Heart right ventricle (tissue), 16 donors: ENCODE measurements at regions not wholly inside any gene's neighbourhood (a gene's known extent, or its start where the extent isn't known, plus 50 kb on each side); places are given as distances from the start of the nearest gene placed in this dataset.
A peak's percentile ranks its signal among the peaks of the same experiment; 100 is the strongest.

Experiments
- ATAC-seq, 8 donors: fragments of 200-7000 bp; cut with Tn5 transposase; one replicate each; pipeline ENCODE4 v1.9.1; 2020; ENCODE audit warnings: mild to moderate bottlenecking in 8 of 8, moderate library complexity in 8 of 8, moderate number of reproducible peaks in 1 of 8
- DNase-seq, 2 donors: peaks; one replicate each; pipeline ENCODE4 v3.0.0-alpha.2; 2020
- H3K27ac ChIP-seq, 10 donors: fragments of 200-600 bp; sonication (generic) in 2 of 10; one replicate each; pipeline versions ENCODE4 v1.5.0 to v1.8.0; 2020 to 2022; ENCODE audit warnings: mild to moderate bottlenecking in 3 of 10
- H3K27me3 ChIP-seq, 7 donors: fragments of 200-600 bp; one replicate each; pipeline ENCODE4 v1.8.0; 2021 to 2022; ENCODE audit warnings: mild to moderate bottlenecking in 2 of 7
- H3K36me3 ChIP-seq, 9 donors: fragments of 200-600 bp; sonication (generic) in 1 of 9; one replicate each; pipeline versions ENCODE4 v1.5.0 to v1.8.0; 2020 to 2022; ENCODE audit warnings: mild to moderate bottlenecking in 2 of 9
- H3K4me1 ChIP-seq, 9 donors: fragments of 200-600 bp; sonication (generic) in 1 of 9; one replicate each; pipeline versions ENCODE4 v1.5.0 to v1.8.0; 2020 to 2022; ENCODE audit warnings: mild to moderate bottlenecking in 4 of 9
- H3K4me3 ChIP-seq, 10 donors: fragments of 200-600 bp; sonication (generic) in 2 of 10; one replicate each; pipeline versions ENCODE4 v1.5.0 to v1.8.0; 2020 to 2022; ENCODE audit warnings: mild to moderate bottlenecking in 7 of 10, moderate library complexity in 2 of 10
- H3K9me3 ChIP-seq, 11 donors: fragments of 200-600 bp in 10 of 11; sonication (generic) in 2 of 11; one replicate each; pipeline versions ENCODE4 v1.5.0 to v1.8.0; 2013 to 2022; ENCODE audit warnings: mild to moderate bottlenecking in 2 of 11, control low read depth in 1 of 11, moderate library complexity in 1 of 11
- WGBS, 2 donors: extraction: QIAGEN DNeasy Blood & Tissue Kit; methylation state at CpG; one replicate each; pipeline ENCODE4 v1.1.7; 2013; ENCODE audit warnings: inconsistent platforms in 1 of 2; 5-methylcytosine and 5-hydroxymethylcytosine counted together
- intact Hi-C, 10 donors: fragments of 100-400 bp; cut with DNase I; formaldehyde crosslinking; loops; one replicate each; pipeline versions ENCODE4 v1.11.1 to v1.14.2; 2022
- TF ChIP-seq, protein P1 (sequence below), 9 donors: fragments of 200-600 bp; sonication (generic) in 2 of 9; IDR thresholded peaks; one replicate each; pipeline versions ENCODE4 v1.5.0 to v1.8.0; 2021 to 2022; ENCODE audit warnings: antibody characterized with exemption in 9 of 9, mild to moderate bottlenecking in 5 of 9, moderate library complexity in 1 of 9
- donor health status: Arrhythmogenic right ventricular cardiomyopathy.
- donor health status: ischemic (EF 13 %, LVEDD 7.1; RV severe dilation, severe dysfunction).
- donor health status: healthy with polysubstance abuse.
- donor health status: DM: no; HTN: yes; CAD: no.
- donor health status: DM: no; HTN: no; CAD: no.
- donor health status: ischemic (EF 25% LVEDD 6.9; RV normal size, moderate dysfunction).
- donor health status: ischemic (EF 25% LVEDD 5.7; RV mildly dilated, moderate dysfunction).
- donor health status: healthy.
- donor health status: DM: yes; HTN: yes; CAD: no.
- donor health status: Ischemic cardiomyopathy.
- donor health status: ischemic (EF 35%, LVEDD 5.7; RV mildly dilated, moderate dysfunction).
- donor health status: nonischemic (EF 11% LVEDD 7.7; RV severe dilation, severe dysfunction).
- donor health status: DM: yes; HTN: yes; CAD: no.
- donor health status: PGD.
- donor health status: ischemic (EF 29% LVEDD 5.4; RV normal size, mild dysfunction).
- donor health status: nonischemic (EF 23%, LVEDD 6.1; RV moderate dilation, normal function).

DNA sequence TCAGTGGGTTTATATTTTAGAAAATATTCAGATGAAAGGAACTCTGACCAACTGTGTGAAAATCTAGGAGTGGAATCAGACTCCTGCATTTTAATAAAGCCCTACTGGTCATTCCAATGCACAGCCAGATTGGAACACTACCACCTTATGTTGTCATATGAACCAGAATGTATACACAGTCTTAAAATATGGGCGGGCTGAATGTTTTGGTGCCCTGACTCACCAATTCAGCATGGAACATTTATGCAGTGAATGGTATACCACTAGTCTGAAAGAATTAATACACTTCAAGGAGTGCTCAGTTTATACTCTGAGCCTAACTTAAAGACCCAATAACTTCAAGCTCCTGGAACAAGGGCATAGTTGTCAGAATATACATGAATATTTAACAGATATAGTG lies 280.9 kb upstream of the TCF4 start:
- Histone ChIP-seq H3K36me3 (no peaks in the 10 kb centered on the region), H3K4me3 (no peak overlapping the region), H3K27ac (peak overlapping the region in 6 of 10 donors; percentile 4 to 66 (median 52)), H3K4me1 (peaks cover 0 to 59% (median 22%) of the 10 kb centered on the region in 9 donors), H3K27me3 (no peaks in the 10 kb centered on the region), H3K9me3 (no peaks in the 10 kb centered on the region)
- WGBS, 2 donors: 95 to 100% methylated on average over 1 of the region's 1 CpG
- ATAC-seq: no peak
- TF ChIP-seq, protein P1, sequence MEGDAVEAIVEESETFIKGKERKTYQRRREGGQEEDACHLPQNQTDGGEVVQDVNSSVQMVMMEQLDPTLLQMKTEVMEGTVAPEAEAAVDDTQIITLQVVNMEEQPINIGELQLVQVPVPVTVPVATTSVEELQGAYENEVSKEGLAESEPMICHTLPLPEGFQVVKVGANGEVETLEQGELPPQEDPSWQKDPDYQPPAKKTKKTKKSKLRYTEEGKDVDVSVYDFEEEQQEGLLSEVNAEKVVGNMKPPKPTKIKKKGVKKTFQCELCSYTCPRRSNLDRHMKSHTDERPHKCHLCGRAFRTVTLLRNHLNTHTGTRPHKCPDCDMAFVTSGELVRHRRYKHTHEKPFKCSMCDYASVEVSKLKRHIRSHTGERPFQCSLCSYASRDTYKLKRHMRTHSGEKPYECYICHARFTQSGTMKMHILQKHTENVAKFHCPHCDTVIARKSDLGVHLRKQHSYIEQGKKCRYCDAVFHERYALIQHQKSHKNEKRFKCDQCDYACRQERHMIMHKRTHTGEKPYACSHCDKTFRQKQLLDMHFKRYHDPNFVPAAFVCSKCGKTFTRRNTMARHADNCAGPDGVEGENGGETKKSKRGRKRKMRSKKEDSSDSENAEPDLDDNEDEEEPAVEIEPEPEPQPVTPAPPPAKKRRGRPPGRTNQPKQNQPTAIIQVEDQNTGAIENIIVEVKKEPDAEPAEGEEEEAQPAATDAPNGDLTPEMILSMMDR (IDR thresholded peaks at IDR 0.05): no peak
- no peak for DNase-seq
- intact Hi-C loops: loop anchor here in 7 of 10 donors (2.0 to 10.0 kb wide), 8 partner anchors 214 to 706 kb away; partner anchors contain the start of gene TCF4 (in 1 of the 7)

DNA sequence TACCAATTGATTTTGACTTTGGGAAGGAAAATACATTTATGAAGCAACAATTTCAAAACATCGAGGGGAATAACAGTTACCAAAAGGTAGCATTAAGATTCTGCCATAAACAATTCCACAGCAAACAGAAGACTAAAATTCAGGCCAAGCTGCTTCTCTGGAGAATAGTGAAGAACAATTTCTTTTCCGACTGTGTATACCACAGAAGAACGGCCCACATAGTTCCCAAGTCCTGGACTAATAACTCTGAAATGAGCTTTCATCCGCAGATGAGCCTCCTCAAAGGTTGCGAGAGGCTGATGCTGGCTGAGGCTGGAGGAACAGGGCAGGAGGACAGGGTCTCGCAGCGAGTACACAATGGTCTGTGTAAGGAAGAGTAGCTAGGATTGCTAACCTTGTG lies 278.9 kb upstream of the TCF4 start:
- peak overlapping the region in 9 of 10 donors; percentile 17 to 67 (median 52) for H3K27ac ChIP-seq
- no peak for DNase-seq
- WGBS, 2 donors: 78 to 79% methylated on average over 7 of the region's 7 CpGs

DNA sequence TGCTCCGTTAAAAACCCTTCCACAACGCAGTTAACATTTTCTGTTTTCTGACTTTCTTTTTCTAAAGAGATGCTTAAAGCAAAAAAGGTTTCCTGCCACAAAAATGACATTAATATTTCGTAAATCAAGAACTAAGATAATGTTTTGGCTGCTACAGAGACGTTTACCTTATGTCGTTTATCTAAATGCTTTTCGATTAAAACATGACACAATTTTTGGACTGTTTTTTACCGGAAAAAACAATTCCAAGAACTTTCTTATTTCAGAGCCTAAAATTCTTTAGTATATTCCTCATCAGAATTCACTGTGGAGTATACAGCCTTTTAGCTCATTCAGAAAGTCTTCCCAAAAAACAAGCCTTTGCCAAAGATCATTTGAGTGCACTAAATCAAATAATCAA lies 278.0 kb upstream of the TCF4 start:
- no peak for DNase-seq
- 64 to 79% methylated on average over 7 of the region's 7 CpGs for WGBS, 2 donors
- intact Hi-C loops: loop anchor here in 7 of 10 donors (5.0 to 10.0 kb wide), 7 partner anchors 281 to 709 kb away; partner anchors contain the start of gene TCF4 (in 1 of the 7)
- no peaks in the 10 kb centered on the region for H3K27me3 ChIP-seq
- H3K4me3 ChIP-seq: peak overlapping the region in 6 of 10 donors; percentile 2 to 16 (median 6)
- no peak for ATAC-seq
- TF ChIP-seq, protein P1 (IDR thresholded peaks at IDR 0.05): no peak
- no peaks in the 10 kb centered on the region for H3K36me3 ChIP-seq
- H3K9me3 ChIP-seq: no peaks in the 10 kb centered on the region
- peak overlapping the region in 8 of 10 donors; percentile 21 to 67 (median 58) for H3K27ac ChIP-seq
- H3K4me1 ChIP-seq: peaks cover 0 to 65% (median 27%) of the 10 kb centered on the region in 9 donors

More for the DNA sequence above, 278.9 kb upstream of the TCF4 start:
- TF ChIP-seq, protein P1 (IDR thresholded peaks at IDR 0.05): no peak
- no peaks in the 10 kb centered on the region for H3K27me3 ChIP-seq
- ATAC-seq: peak in 3 of 8 donors; percentile 18 to 34 (median 28)
- H3K36me3 ChIP-seq: no peaks in the 10 kb centered on the region
- no peaks in the 10 kb centered on the region for H3K9me3 ChIP-seq
- peaks cover 0 to 65% (median 27%) of the 10 kb centered on the region in 9 donors for H3K4me1 ChIP-seq
- no peak overlapping the region for H3K4me3 ChIP-seq
- intact Hi-C loops: loop anchor here in 7 of 10 donors (5.0 to 10.0 kb wide), 7 partner anchors 282 to 708 kb away; partner anchors contain the start of gene TCF4 (in 1 of the 7)

DNA sequence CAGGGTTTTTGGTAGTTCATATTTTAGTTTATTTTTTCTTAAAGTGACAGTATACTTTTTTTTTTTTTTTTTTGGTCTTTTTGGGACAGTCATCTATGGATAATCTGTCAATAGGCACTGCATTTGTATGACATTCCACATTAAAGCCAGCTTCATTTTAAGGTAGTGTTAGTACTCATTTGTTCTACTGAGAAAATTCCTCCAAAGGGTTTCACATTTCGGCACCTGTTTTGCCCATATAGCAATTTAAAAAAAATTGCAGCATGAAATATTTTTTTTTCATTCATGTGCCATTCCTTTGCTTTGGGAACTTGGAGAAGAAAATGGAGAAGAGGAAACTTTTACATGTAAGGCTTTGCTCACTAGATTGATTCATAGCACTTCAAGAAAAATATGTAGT lies 276.3 kb upstream of the TCF4 start:
- intact Hi-C loops: loop anchor here in 7 of 10 donors (5.0 to 10.0 kb wide), 9 partner anchors 82 to 711 kb away; partner anchors contain the start of gene TCF4 (in 1 of the 7)
- WGBS, 2 donors: 44 to 57% methylated on average over 1 of the region's 1 CpG
- ATAC-seq (peak in 1 of 8 donors; percentile 5), DNase-seq (no peak)
- no peaks in the 10 kb centered on the region for H3K9me3 ChIP-seq
- no peaks in the 10 kb centered on the region for H3K36me3 ChIP-seq
- TF ChIP-seq, protein P1 (IDR thresholded peaks at IDR 0.05): no peak
- peak overlapping the region in 7 of 10 donors; percentile 31 to 67 (median 64) for H3K27ac ChIP-seq
- peaks cover 0 to 50% (median 20%) of the 10 kb centered on the region in 9 donors for H3K4me1 ChIP-seq
- no peaks in the 10 kb centered on the region for H3K27me3 ChIP-seq
- no peak overlapping the region for H3K4me3 ChIP-seq
